ENCODE measurements at regions not wholly inside any gene's neighbourhood (a gene's known extent, or its start where the extent isn't known, plus 50 kb on each side); places are given as distances from the start of the nearest gene placed in this dataset.

- TF ChIP-seq, protein P1, sequence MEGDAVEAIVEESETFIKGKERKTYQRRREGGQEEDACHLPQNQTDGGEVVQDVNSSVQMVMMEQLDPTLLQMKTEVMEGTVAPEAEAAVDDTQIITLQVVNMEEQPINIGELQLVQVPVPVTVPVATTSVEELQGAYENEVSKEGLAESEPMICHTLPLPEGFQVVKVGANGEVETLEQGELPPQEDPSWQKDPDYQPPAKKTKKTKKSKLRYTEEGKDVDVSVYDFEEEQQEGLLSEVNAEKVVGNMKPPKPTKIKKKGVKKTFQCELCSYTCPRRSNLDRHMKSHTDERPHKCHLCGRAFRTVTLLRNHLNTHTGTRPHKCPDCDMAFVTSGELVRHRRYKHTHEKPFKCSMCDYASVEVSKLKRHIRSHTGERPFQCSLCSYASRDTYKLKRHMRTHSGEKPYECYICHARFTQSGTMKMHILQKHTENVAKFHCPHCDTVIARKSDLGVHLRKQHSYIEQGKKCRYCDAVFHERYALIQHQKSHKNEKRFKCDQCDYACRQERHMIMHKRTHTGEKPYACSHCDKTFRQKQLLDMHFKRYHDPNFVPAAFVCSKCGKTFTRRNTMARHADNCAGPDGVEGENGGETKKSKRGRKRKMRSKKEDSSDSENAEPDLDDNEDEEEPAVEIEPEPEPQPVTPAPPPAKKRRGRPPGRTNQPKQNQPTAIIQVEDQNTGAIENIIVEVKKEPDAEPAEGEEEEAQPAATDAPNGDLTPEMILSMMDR (IDR thresholded peaks at IDR 0.05): no peak
- no peak for TF ChIP-seq EP300 (IDR thresholded peaks at IDR 0.05)
- no peak for TF ChIP-seq POLR2A (IDR thresholded peaks at IDR 0.05)
These were observed 83.9 kb upstream of the CEP85L start for GRCh38 chr6:118735320-118735719.

Measured in ovary (tissue), 3 donors.